Upper lobe of left lung (tissue), 4 donors: ENCODE measurements at regions not wholly inside any gene's neighbourhood (a gene's known extent, or its start where the extent isn't known, plus 50 kb on each side); places are given as distances from the start of the nearest gene placed in this dataset.

Experiments
- CTCF ChIP-seq, 6 experiments: fragments of 450-650 bp in 4 of 6; fragments of 200-600 bp in 2 of 6; sonication (generic) in 2 of 6; IDR thresholded peaks; one replicate each; pipeline ENCODE4 v1.5.1; 2016 to 2019; ENCODE audit warnings: antibody characterized with exemption in 6 of 6
- EP300 ChIP-seq, 4 donors: sonication (generic); formaldehyde crosslinking; IDR thresholded peaks; one replicate each; pipeline ENCODE4 v1.5.1; 2017; ENCODE audit warnings: antibody characterized with exemption in 4 of 4, control low read depth in 2 of 4
- POLR2A ChIP-seq, 4 donors: fragments of 450-650 bp; IDR thresholded peaks; one replicate each; pipeline ENCODE4 v1.5.1; 2016 to 2017; ENCODE audit warnings: antibody characterized with exemption in 4 of 4, mild to moderate bottlenecking in 2 of 4
- POLR2AphosphoS5 ChIP-seq, 2 donors: sonication (generic); formaldehyde crosslinking; IDR thresholded peaks; one replicate each; pipeline ENCODE4 v1.5.1; 2017; ENCODE audit warnings: antibody characterized with exemption in 2 of 2

DNA sequence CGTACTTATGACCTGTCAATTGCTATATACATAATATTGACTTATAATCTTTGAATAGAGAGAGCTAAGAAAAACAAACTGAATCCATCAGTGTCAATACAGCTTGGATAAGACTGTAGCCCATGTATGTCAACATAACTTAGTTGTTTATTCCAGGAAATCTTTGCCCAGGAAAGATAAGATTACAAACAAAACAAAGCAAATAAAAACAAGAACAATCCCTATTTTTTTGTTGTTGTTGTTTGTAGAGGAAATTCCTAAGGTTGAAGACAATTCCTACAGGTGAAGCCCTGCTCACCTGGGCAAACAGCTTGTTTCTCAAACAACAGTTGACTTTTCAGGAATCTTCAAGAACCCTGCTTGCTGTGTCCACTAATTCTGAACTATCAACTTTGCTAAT, 76.0 kb downstream of the HYCC1 start:
- TF ChIP-seq POLR2A (IDR thresholded peaks at IDR 0.05): no peak
- TF ChIP-seq CTCF (IDR thresholded peaks at IDR 0.05): no peak
- no peak for TF ChIP-seq EP300 (IDR thresholded peaks at IDR 0.05)
- TF ChIP-seq POLR2AphosphoS5 (IDR thresholded peaks at IDR 0.05): no peak
